MCF 10A (cell line): ENCODE measurements at regions not wholly inside any gene's neighbourhood (a gene's known extent, or its start where the extent isn't known, plus 50 kb on each side); places are given as distances from the start of the nearest gene placed in this dataset.

Experiments used
- BruUV-seq: library from RNA; stranded (reverse); fragments of 400-500 nt; replicated peaks from 2 replicates; lab custom pipeline; 2021; lab: Mats Ljungman, UMichigan
- CTCF ChIA-PET: fragments of 300-600 bp; sonication (Branson Sonifier 250); formaldehyde crosslinking; extraction: SDS; loops from one replicate; lab custom pipeline; 2021; ENCODE audit warnings: antibody characterized with exemption, inconsistent platforms; lab: Yijun Ruan, JAX
- POLR2A ChIA-PET: fragments of 300-600, 350-650 bp; sonication (Branson Sonifier 250); formaldehyde crosslinking; extraction: SDS; loops from one replicate; lab custom pipeline; 2020; ENCODE audit warnings: antibody characterized with exemption, inconsistent platforms; lab: Yijun Ruan, JAX
- DNase-seq: peaks from one replicate; pipeline ENCODE4 v3.0.0-alpha.2; 2018; ENCODE audit not compliant: unreplicated experiment
- H3K27ac Mint-ChIP-seq: one replicate; pipeline ENCODE4 v1.8.0; 2022; ENCODE audit warnings: mild to moderate bottlenecking, low read depth, mixed read lengths; ENCODE audit not compliant: unreplicated experiment
- H3K27me3 Mint-ChIP-seq: one replicate; pipeline ENCODE4 v1.8.0; 2022; ENCODE audit warnings: mixed read lengths; ENCODE audit not compliant: insufficient read depth, unreplicated experiment
- H3K36me3 Mint-ChIP-seq: one replicate; pipeline ENCODE4 v1.8.0; 2022; ENCODE audit warnings: mild to moderate bottlenecking, moderate library complexity, mixed read lengths; ENCODE audit not compliant: insufficient read depth, unreplicated experiment
- H3K4me1 Mint-ChIP-seq: one replicate; pipeline ENCODE4 v1.8.0; 2022; ENCODE audit warnings: mixed read lengths; ENCODE audit not compliant: insufficient read depth, unreplicated experiment
- H3K4me3 Mint-ChIP-seq: one replicate; pipeline ENCODE4 v1.8.0; 2022; ENCODE audit warnings: mild to moderate bottlenecking, moderate library complexity, mixed read lengths; ENCODE audit not compliant: unreplicated experiment
- H3K9me3 Mint-ChIP-seq: one replicate; pipeline ENCODE4 v1.8.0; 2022; ENCODE audit warnings: mixed read lengths; ENCODE audit not compliant: unreplicated experiment
- CTCF ChIP-seq: fragments of 200-600 bp; IDR thresholded peaks from one replicate; pipeline ENCODE4 v1.8.0; 2022; ENCODE audit warnings: antibody characterized with exemption, mild to moderate bottlenecking; ENCODE audit not compliant: unreplicated experiment
- intact Hi-C: fragments of 100-400 bp; cut with micrococcal nuclease; formaldehyde crosslinking; loops from 2 replicates; pipeline ENCODE4 v1.14.1; 2022

- ChIA-PET CTCF (no interaction called here), POLR2A (no interaction called here)
- Mint-ChIP-seq H3K9me3 (peaks cover 8% of the 10 kb centered on the region), H3K4me1 (no peaks in the 10 kb centered on the region), H3K27me3 (no peaks in the 10 kb centered on the region), H3K36me3 (no peaks in the 10 kb centered on the region), H3K4me3 (no peak overlapping the region), H3K27ac (no peak overlapping the region)
- no peak for DNase-seq
- intact Hi-C loops, result no loop called here
- no peak for TF ChIP-seq CTCF
- BruUV-seq, result no TSS peak
These were observed 1670.2 kb upstream of the PCDH20 start for GRCh38 chr13:63085851-63086250.

- ChIA-PET POLR2A (no interaction called here), CTCF (no interaction called here)
- H3K9me3 Mint-ChIP-seq, result peaks cover 10% of the 10 kb centered on the region
- H3K36me3 Mint-ChIP-seq, result no peaks in the 10 kb centered on the region
- DNase-seq, result no peak
- no peak overlapping the region for H3K27ac Mint-ChIP-seq
- no peak overlapping the region for H3K4me3 Mint-ChIP-seq
- intact Hi-C loops, result no loop called here
- no peaks in the 10 kb centered on the region for H3K4me1 Mint-ChIP-seq
- BruUV-seq, result no TSS peak
- TF ChIP-seq CTCF, result no peak
- H3K27me3 Mint-ChIP-seq, result no peaks in the 10 kb centered on the region
These were observed 1665.9 kb upstream of the PCDH20 start for GRCh38 chr13:63081400-63082014.

DNA sequence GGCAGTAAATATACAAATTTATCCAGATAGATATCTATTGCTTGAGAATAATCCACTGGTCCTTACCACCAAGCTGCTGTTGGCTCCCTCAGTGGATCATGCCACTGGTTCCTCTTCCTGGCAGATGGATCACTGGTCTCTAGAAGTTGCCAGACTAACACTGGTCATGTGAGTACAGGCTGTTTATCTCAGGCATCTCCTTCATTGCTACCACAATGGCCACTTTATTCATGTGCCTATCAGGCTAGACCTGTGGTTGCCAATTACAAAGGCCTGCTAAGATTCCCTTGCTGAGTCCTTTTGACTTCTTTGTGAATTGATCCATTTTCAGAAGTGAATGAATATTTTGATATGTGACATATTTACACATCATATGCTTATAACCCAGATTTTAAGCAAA is 1659.5 kb upstream of the PCDH20 start:
- intact Hi-C loops, result no loop called here
- Mint-ChIP-seq H3K27ac (no peak overlapping the region), H3K27me3 (peaks cover 8% of the 10 kb centered on the region), H3K4me3 (no peak overlapping the region), H3K9me3 (no peaks in the 10 kb centered on the region), H3K4me1 (no peaks in the 10 kb centered on the region), H3K36me3 (no peaks in the 10 kb centered on the region)
- TF ChIP-seq CTCF, result no peak
- ChIA-PET POLR2A (interaction anchor here (0.6 kb wide), 1 partner anchor 614 kb away, joined by 4 read pairs; no protein-coding TSS in a partner anchor), CTCF (no interaction called here)
- no TSS peak for BruUV-seq
- DNase-seq, result no peak

DNA sequence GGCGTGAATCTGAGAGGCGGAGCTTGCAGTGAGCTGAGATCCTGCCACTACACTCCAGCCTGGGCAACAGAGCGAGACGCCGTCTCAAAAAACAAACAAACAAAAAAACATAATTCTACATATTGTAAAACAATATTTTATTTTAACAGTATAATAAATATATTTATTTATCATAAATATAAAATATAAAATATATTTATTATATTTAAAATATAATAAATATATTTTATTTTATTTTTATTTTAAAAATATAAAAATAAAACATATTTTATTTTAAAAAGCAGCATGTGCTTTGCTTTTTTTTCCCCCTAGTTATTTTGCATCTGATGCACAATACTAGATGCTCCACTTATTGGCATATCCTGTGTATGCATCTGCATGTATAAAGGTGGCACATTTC is 1634.6 kb upstream of the PCDH20 start:
- DNase-seq, result no peak
- Mint-ChIP-seq H3K27ac (no peak overlapping the region), H3K27me3 (no peaks in the 10 kb centered on the region), H3K36me3 (no peaks in the 10 kb centered on the region), H3K9me3 (peaks cover 8% of the 10 kb centered on the region), H3K4me3 (no peak overlapping the region), H3K4me1 (no peaks in the 10 kb centered on the region)
- CTCF ChIA-PET, result no interaction called here
- intact Hi-C loops, result no loop called here
- no peak for TF ChIP-seq CTCF
- POLR2A ChIA-PET, result interaction anchor here (0.7 kb wide), 1 partner anchor 1247 kb away, joined by 3 read pairs; no protein-coding TSS in a partner anchor
- no TSS peak for BruUV-seq
